HG03558 (cell line): ENCODE measurements at regions not wholly inside any gene's neighbourhood (a gene's known extent, or its start where the extent isn't known, plus 50 kb on each side); places are given as distances from the start of the nearest gene placed in this dataset.
A peak's percentile ranks its signal among the peaks of the same experiment; 100 is the strongest.

ENCODE experiments used
- ATAC-seq: cut with Tn5 transposase; IDR thresholded peaks from one replicate; pipeline ENCODE4 v1.9.1; 2021; ENCODE audit warnings: moderate number of reproducible peaks; ENCODE audit not compliant: unreplicated experiment; ENCODE audit errors: extremely low read depth

DNA sequence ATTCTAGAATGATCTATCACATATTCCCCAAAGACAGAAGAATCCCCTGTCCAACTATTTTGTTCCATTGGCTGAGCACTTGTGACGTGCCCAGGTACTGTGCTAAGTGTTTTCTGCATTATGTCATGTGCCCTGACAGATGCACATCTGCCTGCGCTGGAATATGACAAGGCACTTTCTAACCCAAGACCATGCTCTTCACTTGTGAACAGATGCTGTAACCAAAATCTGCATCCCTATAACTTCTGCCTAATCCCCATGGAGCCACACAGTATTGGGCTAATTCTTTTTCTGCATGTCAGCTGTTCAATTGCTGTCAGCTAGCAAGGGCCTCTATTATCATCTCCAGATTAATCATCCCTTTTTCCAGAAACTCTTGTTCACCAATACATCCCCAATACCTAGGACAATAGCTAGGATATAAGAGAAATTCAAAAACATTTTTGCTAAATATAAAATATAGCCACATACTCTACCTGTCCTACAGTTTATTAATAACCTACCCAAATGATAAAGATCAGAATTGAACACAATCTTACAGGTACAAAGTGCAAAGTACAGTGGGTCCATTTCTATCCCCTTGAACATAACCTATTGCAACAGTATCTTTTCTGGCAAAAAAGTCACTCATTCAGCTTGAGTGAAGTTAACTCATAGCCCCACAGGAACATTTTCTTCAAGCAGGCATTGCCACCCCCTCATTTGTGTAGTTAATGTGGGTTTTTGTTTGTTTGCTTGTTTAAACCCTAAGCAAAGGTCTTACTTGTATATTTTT, 109.4 kb upstream of the LRRN1 start:
- no peak for ATAC-seq

DNA sequence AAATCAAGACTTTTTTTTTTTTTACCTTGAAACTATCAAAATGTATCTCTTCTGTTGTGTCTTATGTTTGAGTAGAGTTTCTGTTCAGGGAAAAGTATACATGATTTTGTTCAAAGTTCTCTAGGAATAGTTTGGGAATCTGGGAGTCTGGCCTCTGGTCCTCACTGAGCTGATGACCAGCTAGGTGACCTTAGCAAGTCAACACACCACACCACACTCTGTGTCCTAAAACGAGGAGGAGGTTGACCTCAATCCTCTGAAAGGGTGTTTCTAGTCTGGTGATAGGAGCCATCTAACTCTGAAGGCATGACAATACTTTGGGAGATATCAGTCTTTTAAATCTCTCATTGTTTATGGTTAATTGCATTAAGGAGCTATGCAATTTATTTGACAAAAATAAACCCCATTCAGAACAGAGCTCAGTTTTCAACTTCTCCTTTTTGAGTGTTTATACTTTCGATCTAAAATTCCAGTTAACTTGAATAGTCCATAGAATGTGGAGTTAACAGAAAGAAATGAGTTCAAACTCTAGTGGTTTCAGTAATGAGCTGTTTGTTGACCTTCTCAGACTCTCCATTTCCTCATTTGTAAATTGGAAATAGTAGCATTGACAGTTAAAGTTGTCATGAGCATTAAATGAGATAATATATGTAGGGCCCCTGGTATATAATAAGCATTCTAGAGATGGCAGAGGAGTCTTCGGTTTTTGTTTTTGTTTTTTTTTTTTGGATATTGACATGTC, 112.2 kb upstream of the LRRN1 start:
- ATAC-seq = no peak

DNA sequence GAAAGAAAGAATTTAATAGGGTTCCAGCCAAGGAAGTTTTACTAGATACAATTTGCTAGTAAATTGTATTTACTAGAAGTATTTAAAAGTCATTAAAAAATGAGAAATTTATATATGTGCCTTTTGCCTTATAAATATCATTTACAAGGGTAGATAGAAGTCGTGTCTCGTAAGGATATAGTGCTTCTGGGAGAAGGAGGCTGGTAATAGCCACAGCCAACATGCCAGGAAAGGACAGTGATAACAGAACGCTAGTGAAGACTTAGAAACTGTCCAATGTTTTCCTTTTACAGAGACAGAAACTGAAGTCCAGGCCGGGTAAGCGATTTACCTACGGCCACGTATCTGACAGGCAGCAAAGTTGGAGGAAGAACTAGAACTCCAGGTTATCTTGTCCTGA, 113.5 kb upstream of the LRRN1 start:
- no peak for ATAC-seq

DNA sequence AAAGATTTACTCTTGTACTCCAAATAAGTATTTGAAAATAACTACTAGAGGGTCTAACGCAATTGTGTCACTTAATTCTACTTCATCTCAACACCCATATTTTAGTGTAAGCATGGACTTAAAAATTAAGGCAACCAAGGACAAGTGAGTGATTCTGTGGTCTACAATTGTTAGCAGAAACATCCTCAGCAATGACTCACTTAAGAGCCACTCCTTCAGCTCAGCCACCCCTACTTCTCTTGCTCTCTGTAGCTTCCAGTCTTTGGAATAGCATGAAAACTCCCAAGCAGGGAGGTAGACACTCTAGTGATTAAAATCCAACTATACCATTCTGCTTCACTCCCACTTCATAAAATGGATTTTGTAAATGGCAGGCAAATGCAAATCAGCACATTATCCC, 116.0 kb upstream of the LRRN1 start:
- ATAC-seq = no peak

DNA sequence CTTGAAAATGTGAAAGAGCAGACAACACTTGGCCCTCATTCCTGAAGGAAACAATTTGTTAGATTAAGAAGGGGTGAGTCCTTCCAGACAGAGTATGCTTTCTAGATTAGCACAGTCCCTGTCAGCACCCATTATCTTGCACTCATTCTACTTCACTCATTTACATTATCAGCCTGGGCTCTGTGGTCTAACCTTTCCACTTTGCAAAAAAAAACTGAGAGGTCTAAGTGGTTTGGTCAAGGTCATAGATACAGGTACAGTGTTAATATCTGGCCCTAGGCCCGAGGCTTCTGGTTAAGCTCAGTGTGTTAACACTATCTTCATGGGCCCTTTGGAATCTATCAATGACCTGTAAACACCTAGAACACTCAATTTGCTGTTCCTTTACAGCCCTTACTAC, 123.4 kb upstream of the LRRN1 start:
- no peak for ATAC-seq

DNA sequence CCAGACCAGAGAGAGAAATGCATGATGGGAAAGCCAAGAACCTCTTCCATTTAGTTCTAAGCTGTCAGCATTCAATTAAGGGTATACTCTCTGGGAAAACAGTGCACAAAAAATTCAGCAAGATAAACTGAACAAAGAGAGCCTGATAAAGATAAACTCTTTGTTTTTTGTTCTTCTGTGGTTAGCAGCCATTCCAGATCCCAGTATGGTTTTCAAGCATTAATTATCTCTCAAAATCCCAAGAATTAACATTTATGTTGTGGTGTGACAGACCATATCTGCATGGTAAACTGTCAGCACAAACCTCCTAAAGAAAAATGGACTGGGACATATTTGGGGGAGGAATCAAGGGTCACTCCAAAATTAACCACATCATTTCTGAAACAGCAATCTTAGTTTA, 124.0 kb upstream of the LRRN1 start:
- no peak for ATAC-seq

DNA sequence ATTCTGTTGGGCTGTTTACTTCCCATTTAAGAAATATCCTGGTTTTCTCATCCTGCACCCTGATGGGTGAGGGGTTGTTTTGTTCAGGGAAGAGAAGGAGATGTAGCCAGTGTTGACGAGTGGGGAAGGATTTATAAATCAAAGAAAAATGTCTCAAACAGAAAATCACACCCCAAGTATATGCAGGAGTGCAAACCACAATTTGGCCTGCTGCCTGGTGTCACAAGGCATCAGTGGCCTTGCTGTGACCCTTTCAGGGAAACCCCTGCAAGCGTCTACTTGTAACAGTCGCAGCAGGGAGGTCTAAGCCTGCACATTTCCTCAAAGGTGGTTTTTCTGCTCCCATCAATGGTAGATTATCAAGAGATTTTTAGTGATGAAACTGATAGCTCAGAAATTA, 132.6 kb upstream of the LRRN1 start:
- peak; percentile 98 for ATAC-seq

DNA sequence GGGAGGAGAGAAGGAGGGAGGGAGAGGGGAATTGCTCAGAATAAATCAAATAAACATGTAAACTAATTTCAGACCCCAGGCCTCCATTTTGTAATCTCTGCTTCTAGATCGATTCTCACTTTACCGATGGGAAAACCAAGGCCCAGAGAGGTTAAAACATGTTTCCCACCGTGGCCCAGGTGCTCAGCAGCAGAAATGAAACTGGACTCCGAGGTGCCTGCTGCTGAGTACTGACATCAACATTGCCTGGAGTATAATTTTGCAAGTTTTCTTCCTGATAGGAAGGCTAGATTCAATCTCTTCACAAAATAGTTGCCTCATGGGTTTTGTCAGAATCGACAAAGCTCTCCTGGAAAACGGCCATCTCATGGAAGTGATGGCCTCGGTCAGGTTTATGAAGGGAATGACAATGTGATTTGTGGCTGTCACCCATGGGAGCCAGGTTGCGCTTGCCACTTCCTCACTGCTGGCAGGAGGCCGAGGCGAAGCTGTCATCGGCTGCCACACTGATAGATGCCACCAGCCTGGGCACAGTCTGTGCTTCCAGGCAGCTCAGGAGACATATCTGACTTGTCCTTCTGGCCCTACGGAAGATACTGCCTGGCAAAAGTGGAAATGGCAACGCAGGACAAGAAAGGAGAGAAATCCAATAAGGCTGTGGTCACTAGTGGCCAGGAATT, 133.1 kb upstream of the LRRN1 start:
- peak; percentile 23 for ATAC-seq

DNA sequence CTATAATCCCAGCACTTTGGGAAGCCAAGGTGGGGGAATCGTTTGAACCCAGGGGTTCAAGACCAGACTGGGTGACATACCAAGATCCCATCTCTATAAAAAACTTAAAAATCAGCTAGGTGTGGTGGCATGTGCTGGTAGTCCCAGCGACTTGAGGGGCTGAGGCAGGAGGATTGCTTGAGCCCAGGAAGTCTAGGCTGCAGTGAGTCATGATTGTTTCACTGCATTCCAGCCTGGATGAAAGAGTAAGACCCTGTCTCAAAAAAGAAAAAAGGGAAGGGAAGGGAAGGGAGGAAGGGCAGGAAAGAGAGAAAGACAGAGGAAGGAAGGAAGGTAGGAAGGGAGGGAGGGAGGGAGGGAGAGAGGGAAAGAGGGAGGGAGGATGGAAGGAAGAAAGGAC, 133.7 kb upstream of the LRRN1 start:
- no peak for ATAC-seq

DNA sequence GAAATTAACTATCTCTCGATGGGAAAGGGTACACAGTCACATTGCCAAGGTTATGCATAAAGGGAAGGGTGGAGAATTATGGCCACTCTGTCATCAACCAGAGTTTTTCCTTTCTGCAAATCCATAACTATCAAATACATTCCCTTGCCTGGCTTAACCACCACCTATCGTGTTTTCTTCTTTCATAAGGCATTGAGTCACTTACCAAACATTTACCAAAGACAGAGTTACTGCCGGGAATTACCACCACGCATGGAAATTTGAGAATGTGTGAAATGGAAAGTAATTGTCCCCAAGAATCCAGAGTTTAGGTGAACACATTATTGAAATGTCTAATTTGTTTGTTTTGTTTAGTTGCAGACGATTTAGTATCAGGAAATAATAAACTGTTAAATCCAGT, 134.3 kb upstream of the LRRN1 start:
- ATAC-seq = no peak

DNA sequence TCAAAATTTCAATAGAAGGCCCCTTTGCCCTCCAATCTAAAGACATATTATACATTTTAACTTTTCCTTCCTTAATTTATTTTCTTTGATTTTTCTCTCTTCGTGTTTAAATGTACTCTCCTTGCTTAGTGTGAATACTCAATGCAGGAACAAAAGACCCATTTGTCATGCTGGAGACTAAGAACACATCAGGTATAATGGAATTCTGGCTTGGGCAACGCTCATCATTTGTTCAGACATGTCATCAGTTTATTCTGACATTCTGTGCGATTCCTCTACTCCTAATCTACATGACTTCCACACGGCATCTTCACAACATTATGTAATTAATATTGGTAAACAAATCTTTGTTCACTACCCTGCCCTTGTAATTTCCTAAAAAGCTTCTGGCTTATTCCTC, 136.6 kb upstream of the LRRN1 start:
- no peak for ATAC-seq

DNA sequence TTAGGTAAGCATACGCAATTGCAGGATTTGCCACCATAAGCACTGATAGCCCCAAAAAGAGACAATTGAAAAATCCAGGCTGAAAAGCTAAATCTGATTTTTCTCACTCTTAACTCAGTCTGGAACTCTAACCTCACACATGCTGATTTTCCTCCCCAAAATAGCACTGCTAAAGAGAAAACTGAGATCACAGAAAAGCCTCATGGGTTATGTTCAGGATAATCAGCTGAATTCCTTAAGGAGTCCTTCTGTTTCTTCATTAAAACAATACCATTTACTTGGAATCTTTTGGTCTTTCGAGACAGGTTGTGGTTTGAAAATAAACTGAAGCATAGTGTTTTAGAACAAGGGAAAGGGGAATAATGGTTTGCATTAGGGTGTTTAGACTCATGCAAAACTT, 144.3 kb upstream of the LRRN1 start:
- ATAC-seq = no peak

DNA sequence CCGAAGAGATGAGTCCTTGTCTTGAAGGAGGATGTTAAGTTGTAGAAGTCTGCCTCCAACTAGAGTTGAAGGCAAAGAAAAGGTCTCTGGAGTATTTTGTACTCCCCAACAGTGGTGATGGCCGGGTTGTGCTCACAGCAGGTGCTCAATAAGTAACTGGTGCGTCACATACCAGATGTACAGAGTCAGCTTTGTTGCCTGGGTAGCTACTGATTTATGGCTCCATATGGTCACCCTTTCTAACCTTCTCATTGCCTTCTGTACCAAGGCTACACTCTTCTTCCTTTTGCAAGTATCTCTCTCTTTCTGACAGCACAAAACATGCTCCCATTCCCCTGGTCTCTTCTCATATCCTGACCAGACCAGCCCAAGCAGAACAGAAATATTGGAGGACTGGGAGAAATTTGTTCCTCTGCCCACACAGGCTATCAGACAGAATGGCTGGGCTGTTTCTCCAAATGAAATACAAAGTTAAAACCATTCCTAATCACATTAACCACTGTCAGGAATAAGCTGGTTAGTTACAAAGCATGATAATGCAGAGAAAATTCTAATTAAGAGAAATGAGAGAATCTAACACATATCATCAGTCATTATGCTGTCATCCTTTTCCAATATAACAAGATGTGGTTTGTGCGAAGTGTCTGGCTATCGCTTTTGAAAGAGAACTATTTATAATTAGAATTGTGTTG, 150.1 kb upstream of the LRRN1 start:
- no peak for ATAC-seq

DNA sequence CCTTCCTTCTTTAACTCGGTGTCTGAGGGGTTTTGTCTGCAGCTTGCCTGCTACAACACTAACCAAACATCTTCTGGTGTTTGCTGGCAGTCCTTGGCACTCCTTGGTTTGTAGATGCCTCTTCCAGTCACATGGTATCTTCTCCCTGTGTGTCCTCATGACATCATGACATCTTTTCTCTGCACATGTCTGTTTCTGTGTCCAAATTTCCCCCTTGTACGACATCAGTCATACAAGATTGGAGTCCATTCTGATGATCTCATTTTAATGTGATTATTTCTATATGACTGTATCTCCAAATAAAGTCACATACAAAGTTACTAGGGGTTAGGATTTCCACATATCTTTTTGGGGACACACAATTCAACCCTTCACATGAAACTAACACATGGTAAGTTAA, 152.3 kb upstream of the LRRN1 start:
- no peak for ATAC-seq

DNA sequence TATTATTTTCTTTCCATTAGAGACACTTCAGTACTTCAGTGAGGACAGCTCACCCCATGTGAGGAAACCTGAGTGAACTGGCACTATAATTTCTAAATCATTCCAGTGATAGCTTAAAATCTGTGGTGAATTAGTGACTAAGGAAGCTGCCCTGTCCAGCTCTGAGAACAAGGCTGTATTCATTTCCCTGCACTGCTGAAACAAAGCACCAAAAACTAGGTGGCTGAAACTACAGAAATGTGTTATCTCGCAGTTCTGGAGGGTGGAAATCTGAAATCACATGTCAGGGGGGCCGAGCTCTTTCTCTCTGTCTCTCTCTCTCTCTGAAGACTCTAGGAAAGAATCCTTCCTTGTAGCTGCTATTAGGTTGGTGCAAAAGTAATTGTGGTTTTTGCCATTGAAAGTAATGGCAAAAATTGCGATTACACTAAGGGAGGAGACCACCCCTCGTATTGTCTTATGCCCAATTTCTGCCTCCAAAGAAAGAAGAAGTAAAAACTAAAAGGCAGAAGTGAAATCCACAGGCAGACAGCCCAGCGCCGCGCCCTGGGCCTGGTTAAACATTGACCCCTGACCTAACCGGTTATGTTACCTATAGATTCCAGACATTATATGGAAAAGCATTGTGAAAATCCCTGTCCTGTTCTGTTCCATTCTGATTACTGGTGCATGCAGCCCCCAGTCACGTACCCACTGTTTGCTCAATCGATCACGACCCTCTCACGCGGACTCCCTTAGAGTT, 153.0 kb upstream of the LRRN1 start:
- ATAC-seq = peak; percentile 62

DNA sequence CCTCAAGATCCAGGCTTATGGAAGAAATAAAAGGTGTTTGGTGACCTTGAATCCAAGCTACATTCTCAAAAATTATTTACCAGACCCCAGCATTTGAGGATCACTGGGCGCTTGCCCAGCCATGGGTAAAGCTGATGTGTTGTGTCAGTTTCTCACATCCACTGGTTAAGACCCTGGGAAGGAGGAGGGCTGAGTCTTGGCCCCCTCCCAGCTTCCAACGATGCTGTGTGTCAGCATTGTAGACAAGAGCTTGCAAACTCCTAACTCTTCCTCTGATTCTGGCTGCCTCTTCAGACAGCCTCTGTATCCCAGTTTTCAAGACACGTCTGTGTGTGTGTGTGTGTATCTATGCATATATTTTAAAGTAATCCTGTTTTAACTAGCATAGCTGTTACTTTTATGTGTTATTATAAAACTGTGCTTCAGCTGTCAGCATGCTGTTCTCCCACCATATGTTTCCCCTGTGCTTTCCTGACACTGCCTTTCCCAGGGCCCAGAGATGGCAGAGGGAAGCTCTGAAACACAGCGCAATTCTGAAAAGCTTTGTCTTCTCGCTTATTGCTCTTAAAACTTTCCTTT, 157.3 kb upstream of the LRRN1 start:
- ATAC-seq = no peak

DNA sequence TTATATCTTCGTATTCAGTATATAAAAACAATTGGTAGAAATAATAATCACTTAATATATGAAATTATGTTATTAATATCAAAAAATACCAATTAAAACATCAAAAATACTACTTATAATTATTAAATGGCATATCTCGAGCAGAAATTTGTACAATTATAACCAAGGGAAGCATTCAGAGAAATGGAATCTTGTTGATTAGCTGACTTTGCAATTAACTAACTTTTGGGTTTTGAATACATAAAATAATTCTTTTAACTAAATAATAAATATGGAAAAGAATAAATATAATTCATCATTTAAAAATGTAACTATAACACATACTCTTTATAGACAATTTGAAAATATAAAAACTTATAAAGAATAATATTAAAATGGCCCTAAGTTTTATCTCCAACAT, 160.2 kb upstream of the LRRN1 start:
- no peak for ATAC-seq

DNA sequence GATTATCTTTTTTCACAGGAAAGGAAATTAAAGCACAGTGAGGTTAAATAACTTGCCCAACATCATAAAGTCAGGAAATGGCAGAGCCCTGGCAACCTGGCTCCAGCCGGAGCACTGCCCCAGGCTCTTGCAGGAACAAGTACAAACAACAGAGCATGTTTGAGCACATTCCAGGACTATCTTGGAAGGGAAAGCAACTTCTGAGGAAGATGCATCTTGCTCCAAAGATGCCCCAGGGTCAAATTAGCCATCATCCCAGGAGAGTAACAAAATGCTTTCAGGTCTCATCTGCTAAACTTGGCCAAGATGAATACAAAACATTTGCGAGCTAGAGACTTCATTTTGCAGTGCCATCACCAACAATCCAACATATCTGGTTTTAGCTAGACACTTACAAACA, 162.4 kb upstream of the LRRN1 start:
- no peak for ATAC-seq

DNA sequence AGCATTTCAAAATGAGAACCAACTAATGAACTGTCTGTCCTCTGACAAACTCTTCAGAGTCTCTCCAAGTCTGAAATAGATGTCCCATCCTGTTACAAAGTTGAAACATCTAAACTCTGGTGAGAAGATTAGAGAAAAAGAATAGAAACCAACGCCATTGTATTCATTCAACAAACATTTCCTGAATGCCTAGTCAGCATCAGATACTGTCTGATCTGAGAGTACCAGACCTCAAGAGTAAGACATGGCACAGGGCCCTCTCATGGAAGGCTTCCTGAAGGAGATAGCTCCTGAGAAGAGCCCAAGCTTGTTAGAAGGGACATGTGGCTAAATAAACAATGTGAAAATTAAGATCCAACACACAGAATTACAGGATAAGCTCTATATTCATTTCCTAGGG, 164.1 kb upstream of the LRRN1 start:
- ATAC-seq = no peak

DNA sequence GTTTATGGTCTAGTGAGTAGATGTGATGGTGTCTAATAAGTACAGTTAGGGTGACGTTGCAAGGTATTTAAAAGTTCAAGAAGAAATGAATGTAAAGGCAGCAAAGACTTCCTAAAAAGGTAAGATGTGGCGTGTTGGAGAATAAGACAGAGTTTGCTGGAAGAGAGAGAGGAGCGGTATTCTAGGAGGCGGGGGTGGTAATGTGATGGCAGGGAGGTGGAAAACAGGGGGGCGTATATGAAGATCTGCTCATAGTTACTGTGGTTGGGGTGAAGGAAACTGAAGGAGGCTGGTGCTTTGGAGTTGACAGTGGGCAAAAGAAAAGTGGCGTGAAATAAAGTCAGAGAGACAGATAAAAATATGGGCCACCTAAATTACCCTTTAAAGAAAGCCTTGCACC, 164.9 kb upstream of the LRRN1 start:
- no peak for ATAC-seq
